GM12878 (cell line): ENCODE measurements at regions not wholly inside any gene's neighbourhood (a gene's known extent, or its start where the extent isn't known, plus 50 kb on each side); places are given as distances from the start of the nearest gene placed in this dataset.

Experiments
- ASH2L ChIP-seq: fragments of 300-600, 200-600 bp; sonication (generic); IDR thresholded peaks from 2 replicates; pipeline ENCODE4 v1.6.1; 2017; ENCODE audit warnings: low read depth, mild to moderate bottlenecking, borderline replicate concordance
- ATF7 ChIP-seq: fragments of 450-650 bp; IDR thresholded peaks from 2 replicates; pipeline ENCODE4 v1.6.1; 2016; ENCODE audit warnings: low read depth, mild to moderate bottlenecking
- BCL11A ChIP-seq: IDR thresholded peaks from 2 replicates; pipeline ENCODE4 v1.6.1; 2011; ENCODE audit warnings: low read depth, low read length
- BMI1 ChIP-seq: fragments of 450-650 bp; IDR thresholded peaks from 2 replicates; pipeline ENCODE4 v1.6.1; 2016; ENCODE audit warnings: mild to moderate bottlenecking, moderate library complexity, borderline replicate concordance
- CHD1 ChIP-seq: IDR thresholded peaks from 2 replicates; pipeline ENCODE4 v1.6.1; 2012; ENCODE audit warnings: low read depth, low read length, improper control_type of control experiment
- E2F4 ChIP-seq: IDR thresholded peaks from 2 replicates; pipeline ENCODE4 v1.6.1; 2012; ENCODE audit warnings: low read depth, low read length, improper control_type of control experiment
- E2F8 ChIP-seq: fragments of 450-650 bp; IDR thresholded peaks from 2 replicates; pipeline ENCODE4 v1.6.1; 2018; ENCODE audit warnings: mild to moderate bottlenecking, low read depth, moderate library complexity; ENCODE audit not compliant: partially characterized antibody
- ELK1 ChIP-seq: IDR thresholded peaks from 2 replicates; pipeline ENCODE4 v1.6.1; 2012; ENCODE audit warnings: low read depth, low read length, improper control_type of control experiment
- FOXK2 ChIP-seq: fragments of 450-650 bp; IDR thresholded peaks from 2 replicates; pipeline ENCODE4 v1.6.1; 2017; ENCODE audit warnings: mild to moderate bottlenecking, moderate library complexity
- GABPA ChIP-seq: IDR thresholded peaks from 2 replicates; pipeline ENCODE4 v1.6.1; 2014; ENCODE audit warnings: antibody characterized with exemption, low read depth, mild to moderate bottlenecking, inconsistent platforms
- IRF3 ChIP-seq: fragments of 450-650 bp; IDR thresholded peaks from 2 replicates; pipeline ENCODE4 v1.6.1; 2014; ENCODE audit warnings: mild to moderate bottlenecking
- JUND ChIP-seq: IDR thresholded peaks from 2 replicates; pipeline ENCODE4 v1.6.1; 2012; ENCODE audit warnings: low read depth, mild to moderate bottlenecking, low read length, improper control_type of control experiment, moderate library complexity
- MAX ChIP-seq: IDR thresholded peaks from 2 replicates; pipeline ENCODE4 v1.6.1; 2012; ENCODE audit warnings: low read depth, low read length, improper control_type of control experiment
- NR2C2 ChIP-seq: IDR thresholded peaks from 2 replicates; pipeline ENCODE4 v1.6.1; 2011; ENCODE audit warnings: borderline replicate concordance, low read depth; ENCODE audit not compliant: control insufficient read depth, insufficient read length
- POLR2AphosphoS2 ChIP-seq: IDR thresholded peaks from 2 replicates; pipeline ENCODE4 v1.6.1; 2011; ENCODE audit warnings: low read depth, mild to moderate bottlenecking, low read length, improper control_type of control experiment, moderate library complexity
- SRF ChIP-seq, 2 experiments: IDR thresholded peaks; 2 replicates each; pipeline ENCODE4 v1.6.1; 2011; ENCODE audit warnings: low read depth in 2 of 2, low read length in 2 of 2, mild to moderate bottlenecking in 1 of 2, moderate library complexity in 1 of 2
- TARDBP ChIP-seq: IDR thresholded peaks from 2 replicates; pipeline ENCODE4 v1.6.1; 2016; ENCODE audit warnings: borderline replicate concordance
- ZNF687 ChIP-seq: fragments of 450-650 bp; IDR thresholded peaks from 2 replicates; pipeline ENCODE4 v1.6.1; 2017; ENCODE audit warnings: mild to moderate bottlenecking, moderate library complexity
- ZSCAN29 ChIP-seq: fragments of 450-650 bp; IDR thresholded peaks from 2 replicates; pipeline ENCODE4 v1.6.1; 2017; ENCODE audit warnings: mild to moderate bottlenecking, moderate library complexity
- ZZZ3 ChIP-seq: IDR thresholded peaks from 2 replicates; pipeline ENCODE4 v1.6.1; 2011; ENCODE audit warnings: low read depth; ENCODE audit not compliant: control insufficient read depth, insufficient read length

GRCh38 chr6:139490482-139490881, 116.0 kb upstream of the CITED2 start (continued):
- no peak for TF ChIP-seq POLR2AphosphoS2
- TF ChIP-seq ZNF687, result no peak
- TF ChIP-seq MAX, result no peak
- no peak for TF ChIP-seq TARDBP
- no peak for TF ChIP-seq E2F4
- TF ChIP-seq ZZZ3, result no peak
- TF ChIP-seq NR2C2, result no peak
- no peak for TF ChIP-seq BCL11A
- TF ChIP-seq ASH2L, result no peak
- TF ChIP-seq E2F8, result no peak
- no peak for TF ChIP-seq FOXK2
- TF ChIP-seq SRF (IDR thresholded peaks at IDR 0.05; ENCODE audit: low read depth in 2 of 2, low read length in 2 of 2), result peak in 1 of 2 experiments; percentile 70; a peak in 1 of 4 replicates
- no peak for TF ChIP-seq IRF3
- TF ChIP-seq BMI1, result no peak
- no peak for TF ChIP-seq JUND
- no peak for TF ChIP-seq ELK1
- TF ChIP-seq GABPA, result peak; percentile 70
- no peak for TF ChIP-seq CHD1
- no peak for TF ChIP-seq ZSCAN29
- no peak for TF ChIP-seq ATF7
